Keratinocyte (primary cell): ENCODE measurements at regions not wholly inside any gene's neighbourhood (a gene's known extent, or its start where the extent isn't known, plus 50 kb on each side); places are given as distances from the start of the nearest gene placed in this dataset.

ENCODE experiments used
- DNase-seq: peaks from one replicate; pipeline ENCODE4 v3.0.0-alpha.2; 2011; ENCODE audit warnings: low read depth, missing footprints, low spot score
- FAIRE-seq: peaks from 2 replicates; lab custom pipeline; 2011; peaks lifted over from hg19 to GRCh38; lab: Jason Lieb, UNC
- H2AFZ ChIP-seq: 2 replicates; pipeline ENCODE4 v1.6.0; 2012; ENCODE audit warnings: low read length, control low read depth, inconsistent platforms; ENCODE audit not compliant: control insufficient read depth
- H3K27ac ChIP-seq: 2 replicates; pipeline ENCODE4 v1.5.1; 2011; ENCODE audit warnings: low read length; ENCODE audit not compliant: control insufficient read depth, insufficient read depth
- H3K27me3 ChIP-seq: 3 replicates; pipeline ENCODE4 v1.6.0; 2011; ENCODE audit warnings: low read length; ENCODE audit not compliant: control insufficient read depth, insufficient read depth; ENCODE audit errors: extremely low read depth
- H3K36me3 ChIP-seq, 2 experiments: 2 replicates in 1 of 2; 3 replicates in 1 of 2; pipeline ENCODE4 v1.5.1; 2011; ENCODE audit warnings: low read length in 2 of 2, mild to moderate bottlenecking in 1 of 2; ENCODE audit not compliant: control insufficient read depth in 2 of 2, insufficient read depth in 2 of 2; ENCODE audit errors: extremely low read depth in 1 of 2
- H3K4me1 ChIP-seq: 3 replicates; pipeline ENCODE4 v1.5.1; 2011; ENCODE audit warnings: low read length; ENCODE audit not compliant: control insufficient read depth, insufficient read depth; ENCODE audit errors: extremely low read depth
- H3K4me2 ChIP-seq: 3 replicates; pipeline ENCODE4 v1.6.0; 2011; ENCODE audit warnings: low read depth, low read length; ENCODE audit not compliant: control insufficient read depth, insufficient read depth; ENCODE audit errors: extremely low read depth
- H3K4me3 ChIP-seq, 3 experiments: fragments of 200-600 bp in 1 of 3; sonication (generic) in 1 of 3; 2 replicates in 2 of 3; 3 replicates in 1 of 3; pipeline ENCODE4 v1.5.1; 2011 to 2016; ENCODE audit warnings: low read length in 3 of 3, mild to moderate bottlenecking in 3 of 3, control low read depth in 2 of 3, inconsistent platforms in 1 of 3, low read depth in 1 of 3, mixed read lengths in 1 of 3, mixed run types in 1 of 3, moderate library complexity in 1 of 3; ENCODE audit not compliant: control insufficient read depth in 2 of 3, insufficient read depth in 2 of 3; ENCODE audit errors: extremely low read depth in 1 of 3
- H3K79me2 ChIP-seq: 2 replicates; pipeline ENCODE4 v1.6.0; 2012; ENCODE audit warnings: low read length; ENCODE audit not compliant: control insufficient read depth, insufficient read depth
- H3K9ac ChIP-seq: 3 replicates; pipeline ENCODE4 v1.6.0; 2011; ENCODE audit warnings: low read length; ENCODE audit not compliant: control insufficient read depth, insufficient read depth; ENCODE audit errors: extremely low read depth
- H3K9me1 ChIP-seq: 3 replicates; pipeline ENCODE4 v1.6.0; 2011; ENCODE audit warnings: low read length; ENCODE audit not compliant: control insufficient read depth, insufficient read depth; ENCODE audit errors: extremely low read depth
- H3K9me3 ChIP-seq: 2 replicates; pipeline ENCODE4 v1.5.1; 2012; ENCODE audit warnings: low read depth, low read length; ENCODE audit not compliant: control insufficient read depth
- H4K20me1 ChIP-seq: 3 replicates; pipeline ENCODE4 v1.6.0; 2011; ENCODE audit warnings: low read length; ENCODE audit not compliant: control insufficient read depth, insufficient read depth; ENCODE audit errors: extremely low read depth
- EZH2 ChIP-seq: IDR thresholded peaks from one replicate; pipeline ENCODE4 v1.6.1; 2012; ENCODE audit warnings: inconsistent platforms, mild to moderate bottlenecking, low read length, moderate library complexity
- dilution Hi-C: fragments of 300-500 bp; cut with MboI; formaldehyde crosslinking; loops from one replicate; pipeline ENCODE4 v1.7.0; 2020; ENCODE audit warnings: low sequenced_read_pairs; ENCODE audit not compliant: extremely low pct_ligation_motif_present
- TF ChIP-seq, protein P1 (sequence below), 3 experiments: IDR thresholded peaks in 1 of 3; conservative IDR thresholded peaks in 1 of 3; optimal IDR thresholded peaks in 1 of 3; 2 replicates in 2 of 3; 3 replicates in 1 of 3; pipeline versions ENCODE3 to v1.5.1; 2011; ENCODE audit warnings: low read length in 3 of 3, mild to moderate bottlenecking in 3 of 3, moderate library complexity in 2 of 3, control low read depth in 1 of 3, inconsistent platforms in 1 of 3; ENCODE audit not compliant: insufficient read depth in 2 of 3; ENCODE audit errors: extremely low read depth in 1 of 3

GRCh38 chr4:1476140-1476513 is 69.9 kb upstream of the NKX1-1 start:
- Histone ChIP-seq H3K27me3 (peaks cover 21% of the 10 kb centered on the region), H3K79me2 (no peaks in the 10 kb centered on the region), H3K27ac (no peak overlapping the region), H3K4me2 (no peak overlapping the region), H3K4me3 (no peak overlapping the region), H3K9me1 (no peaks in the 10 kb centered on the region), H2AFZ (no peak overlapping the region), H3K4me1 (no peaks in the 10 kb centered on the region), H4K20me1 (no peaks in the 10 kb centered on the region), H3K9me3 (no peaks in the 10 kb centered on the region), H3K9ac (no peak overlapping the region), H3K36me3 (no peaks in the 10 kb centered on the region)
- TF ChIP-seq EZH2: no peak
- TF ChIP-seq, protein P1, sequence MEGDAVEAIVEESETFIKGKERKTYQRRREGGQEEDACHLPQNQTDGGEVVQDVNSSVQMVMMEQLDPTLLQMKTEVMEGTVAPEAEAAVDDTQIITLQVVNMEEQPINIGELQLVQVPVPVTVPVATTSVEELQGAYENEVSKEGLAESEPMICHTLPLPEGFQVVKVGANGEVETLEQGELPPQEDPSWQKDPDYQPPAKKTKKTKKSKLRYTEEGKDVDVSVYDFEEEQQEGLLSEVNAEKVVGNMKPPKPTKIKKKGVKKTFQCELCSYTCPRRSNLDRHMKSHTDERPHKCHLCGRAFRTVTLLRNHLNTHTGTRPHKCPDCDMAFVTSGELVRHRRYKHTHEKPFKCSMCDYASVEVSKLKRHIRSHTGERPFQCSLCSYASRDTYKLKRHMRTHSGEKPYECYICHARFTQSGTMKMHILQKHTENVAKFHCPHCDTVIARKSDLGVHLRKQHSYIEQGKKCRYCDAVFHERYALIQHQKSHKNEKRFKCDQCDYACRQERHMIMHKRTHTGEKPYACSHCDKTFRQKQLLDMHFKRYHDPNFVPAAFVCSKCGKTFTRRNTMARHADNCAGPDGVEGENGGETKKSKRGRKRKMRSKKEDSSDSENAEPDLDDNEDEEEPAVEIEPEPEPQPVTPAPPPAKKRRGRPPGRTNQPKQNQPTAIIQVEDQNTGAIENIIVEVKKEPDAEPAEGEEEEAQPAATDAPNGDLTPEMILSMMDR (optimal IDR thresholded peaks at IDR 0.05 in 1 of 3, IDR thresholded peaks at IDR 0.05 in 1 of 3, conservative IDR thresholded peaks at IDR 0.05 in 1 of 3; ENCODE audit: extremely low read depth in 1 of 3, insufficient read depth in 2 of 3, low read length in 3 of 3): no peak
- no peak for DNase-seq
- dilution Hi-C loops: no loop called here
- no peak for FAIRE-seq

DNA sequence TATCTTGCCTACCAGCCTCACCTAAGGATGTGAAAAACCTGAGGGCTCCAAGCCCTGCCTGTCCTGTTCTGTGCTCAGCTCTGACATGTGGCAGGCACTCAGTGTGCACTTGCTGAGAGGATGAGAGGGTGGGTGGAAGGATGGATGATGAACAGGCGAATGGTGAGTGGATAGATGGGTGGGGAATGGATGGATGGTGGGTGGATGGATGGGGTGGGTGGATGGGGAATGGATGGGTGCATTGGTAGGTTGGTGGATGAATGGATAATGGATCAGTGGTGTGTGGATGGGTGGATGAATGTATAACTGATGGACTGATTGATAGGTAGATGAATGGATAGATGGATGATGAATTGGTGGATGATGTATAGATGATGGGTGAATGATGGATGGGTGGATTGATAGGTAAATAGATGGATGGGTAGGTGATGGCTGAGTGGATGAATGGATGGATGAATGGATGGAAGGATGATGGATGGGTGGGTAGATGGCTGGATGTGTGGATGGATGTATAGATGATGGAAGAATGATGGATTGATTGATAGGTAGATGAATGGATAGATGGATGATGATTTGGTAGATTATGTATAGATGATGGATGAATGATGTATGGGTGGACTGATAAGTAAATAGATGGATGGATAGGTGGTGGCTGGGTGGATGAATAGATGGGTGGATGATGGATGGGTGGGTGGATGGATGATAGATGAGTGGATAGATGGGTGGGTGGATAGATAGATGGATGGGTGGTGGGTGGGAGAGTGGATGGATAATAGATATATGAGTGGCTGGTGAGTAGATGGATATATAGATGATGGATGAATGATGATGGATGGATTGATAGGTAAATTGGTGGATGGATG is 69.3 kb upstream of the NKX1-1 start:
- Histone ChIP-seq H2AFZ (no peak overlapping the region), H3K9ac (no peak overlapping the region), H3K4me2 (no peak overlapping the region), H3K4me1 (no peaks in the 10 kb centered on the region), H3K9me3 (no peaks in the 10 kb centered on the region), H3K9me1 (no peaks in the 10 kb centered on the region), H3K27me3 (peaks cover 27% of the 10 kb centered on the region), H3K36me3 (no peaks in the 10 kb centered on the region), H3K4me3 (no peak overlapping the region), H3K79me2 (no peaks in the 10 kb centered on the region), H4K20me1 (no peaks in the 10 kb centered on the region), H3K27ac (no peak overlapping the region)
- dilution Hi-C loops: no loop called here
- FAIRE-seq (no peak), DNase-seq (no peak)
- TF ChIP-seq EZH2: no peak
- TF ChIP-seq, protein P1 (optimal IDR thresholded peaks at IDR 0.05 in 1 of 3, IDR thresholded peaks at IDR 0.05 in 1 of 3, conservative IDR thresholded peaks at IDR 0.05 in 1 of 3; ENCODE audit: extremely low read depth in 1 of 3, insufficient read depth in 2 of 3, low read length in 3 of 3): no peak
